Kidney (tissue), 13 donors: ENCODE measurements at regions not wholly inside any gene's neighbourhood (a gene's known extent, or its start where the extent isn't known, plus 50 kb on each side); places are given as distances from the start of the nearest gene placed in this dataset.

Experiments
- DNase-seq, 5 donors: peaks; one replicate each; pipeline ENCODE4 v3.0.0-alpha.2; 2013 to 2020
- FAIRE-seq: peaks from 2 replicates; lab custom pipeline; 2012; peaks lifted over from hg19 to GRCh38; lab: Jason Lieb, UNC
- H3K27ac ChIP-seq, 2 donors: one replicate each; pipeline ENCODE4 v1.7.0; 2013; ENCODE audit warnings: low read depth in 2 of 2, low read length in 2 of 2, inconsistent platforms in 1 of 2
- H3K27me3 ChIP-seq: one replicate; pipeline ENCODE4 v1.7.1; 2013; ENCODE audit warnings: low read length, inconsistent platforms; ENCODE audit not compliant: control insufficient read depth, insufficient read depth
- H3K36me3 ChIP-seq, 3 donors: one replicate each; pipeline versions ENCODE4 v1.7.0 to v1.7.1; 2013; ENCODE audit warnings: low read length in 3 of 3, control low read depth in 1 of 3, inconsistent platforms in 1 of 3; ENCODE audit not compliant: insufficient read depth in 3 of 3, control insufficient read depth in 2 of 3
- H3K4me1 ChIP-seq, 3 donors: one replicate each; pipeline versions ENCODE4 v1.7.0 to v1.7.1; 2013; ENCODE audit warnings: low read length in 3 of 3, inconsistent platforms in 1 of 3, low read depth in 1 of 3; ENCODE audit not compliant: control insufficient read depth in 2 of 3, insufficient read depth in 2 of 3
- H3K4me3 ChIP-seq, 3 donors: one replicate each; pipeline versions ENCODE4 v1.7.0 to v1.8.1; 2013; ENCODE audit warnings: low read length in 3 of 3, control low read depth in 1 of 3, inconsistent platforms in 1 of 3
- H3K9ac ChIP-seq, 3 donors: one replicate each; pipeline versions ENCODE4 v1.7.0 to v1.7.1; 2013; ENCODE audit warnings: low read length in 3 of 3, control low read depth in 1 of 3, inconsistent platforms in 1 of 3
- H3K9me3 ChIP-seq, 3 donors: one replicate each; pipeline versions ENCODE4 v1.7.0 to v1.7.1; 2013; ENCODE audit warnings: low read length in 3 of 3, control low read depth in 1 of 3, inconsistent platforms in 1 of 3; ENCODE audit not compliant: control insufficient read depth in 2 of 3, insufficient read depth in 1 of 3
- intact Hi-C: fragments of 100-400 bp; cut with DNase I; formaldehyde crosslinking; loops from one replicate; pipeline ENCODE4 v1.11.1; 2022
- TF ChIP-seq, protein P1 (sequence below): IDR thresholded peaks from 3 replicates; pipeline ENCODE4 v1.5.1; 2012; ENCODE audit warnings: mild to moderate bottlenecking, moderate library complexity, borderline replicate concordance; ENCODE audit not compliant: insufficient read depth; ENCODE audit errors: extremely low read depth
- donor health status: control.
- donor health status: control.
- donor health status: control.
- donor health status: control.
- donor health status: control.
- donor health status: DM: yes; HTN: yes; CAD: no.
- donor health status: Normal renal cell carcinoma (clear cell type).

GRCh38 chr6:138648127-138648526 lies 125.4 kb upstream of the CCDC28A start:
- no peaks in the 10 kb centered on the region for H3K9me3 ChIP-seq
- DNase-seq (no peak), FAIRE-seq (no peak)
- no peak overlapping the region for H3K27ac ChIP-seq
- intact Hi-C loops, result no loop called here
- no peak overlapping the region for H3K9ac ChIP-seq
- no peaks in the 10 kb centered on the region for H3K36me3 ChIP-seq
- H3K4me1 ChIP-seq, result no peaks in the 10 kb centered on the region
- TF ChIP-seq, protein P1, sequence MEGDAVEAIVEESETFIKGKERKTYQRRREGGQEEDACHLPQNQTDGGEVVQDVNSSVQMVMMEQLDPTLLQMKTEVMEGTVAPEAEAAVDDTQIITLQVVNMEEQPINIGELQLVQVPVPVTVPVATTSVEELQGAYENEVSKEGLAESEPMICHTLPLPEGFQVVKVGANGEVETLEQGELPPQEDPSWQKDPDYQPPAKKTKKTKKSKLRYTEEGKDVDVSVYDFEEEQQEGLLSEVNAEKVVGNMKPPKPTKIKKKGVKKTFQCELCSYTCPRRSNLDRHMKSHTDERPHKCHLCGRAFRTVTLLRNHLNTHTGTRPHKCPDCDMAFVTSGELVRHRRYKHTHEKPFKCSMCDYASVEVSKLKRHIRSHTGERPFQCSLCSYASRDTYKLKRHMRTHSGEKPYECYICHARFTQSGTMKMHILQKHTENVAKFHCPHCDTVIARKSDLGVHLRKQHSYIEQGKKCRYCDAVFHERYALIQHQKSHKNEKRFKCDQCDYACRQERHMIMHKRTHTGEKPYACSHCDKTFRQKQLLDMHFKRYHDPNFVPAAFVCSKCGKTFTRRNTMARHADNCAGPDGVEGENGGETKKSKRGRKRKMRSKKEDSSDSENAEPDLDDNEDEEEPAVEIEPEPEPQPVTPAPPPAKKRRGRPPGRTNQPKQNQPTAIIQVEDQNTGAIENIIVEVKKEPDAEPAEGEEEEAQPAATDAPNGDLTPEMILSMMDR, result no peak
- no peak overlapping the region for H3K4me3 ChIP-seq
- no peaks in the 10 kb centered on the region for H3K27me3 ChIP-seq

DNA sequence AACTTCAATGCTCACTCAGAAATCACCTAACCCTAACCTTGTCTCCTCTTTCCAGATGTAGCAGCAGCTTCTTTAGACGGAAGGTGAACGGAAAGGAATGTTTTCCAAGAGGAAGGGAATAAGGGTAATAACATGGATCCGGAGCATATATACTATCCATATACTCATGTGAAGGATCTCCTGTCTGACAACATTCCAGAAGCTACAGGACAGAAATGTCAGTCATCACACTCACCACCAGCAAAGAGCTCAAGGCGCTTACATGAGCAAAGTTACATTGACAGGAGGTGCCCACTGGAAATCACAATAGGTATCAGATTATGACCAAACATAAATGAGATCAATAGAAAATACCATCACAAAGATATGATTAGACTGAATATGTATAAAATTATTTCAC lies 122.1 kb upstream of the CCDC28A start:
- intact Hi-C loops, result no loop called here
- FAIRE-seq, result no peak
- no peaks in the 10 kb centered on the region for H3K27me3 ChIP-seq
- H3K4me1 ChIP-seq, result no peaks in the 10 kb centered on the region
- TF ChIP-seq, protein P1, result no peak
- H3K27ac ChIP-seq, result no peak overlapping the region
- H3K36me3 ChIP-seq, result no peaks in the 10 kb centered on the region
- H3K9ac ChIP-seq, result no peak overlapping the region
- H3K9me3 ChIP-seq, result peaks cover 0 to 2% (median 0%) of the 10 kb centered on the region in 3 donors
- H3K4me3 ChIP-seq, result no peak overlapping the region
- DNase-seq, result no peak

DNA sequence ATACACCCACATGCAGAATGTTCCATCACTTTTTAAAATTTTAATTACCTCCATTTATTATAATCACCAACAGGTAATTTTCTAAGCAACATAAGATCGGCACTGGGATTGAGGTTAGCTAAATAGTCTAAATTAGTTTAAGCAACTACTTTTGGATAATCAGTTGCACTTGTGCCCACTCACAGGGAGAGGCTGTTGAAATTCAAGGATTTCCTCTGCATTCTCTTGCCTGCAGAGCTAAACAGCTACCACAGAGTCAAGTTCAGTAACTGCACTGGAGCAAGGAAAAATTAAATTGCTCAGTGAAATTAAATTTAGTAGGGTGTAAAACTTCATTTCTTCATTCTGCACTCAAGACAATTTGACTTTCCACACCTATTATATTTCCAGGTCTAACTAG lies 120.7 kb upstream of the CCDC28A start:
- no peaks in the 10 kb centered on the region for H3K4me1 ChIP-seq
- no peaks in the 10 kb centered on the region for H3K27me3 ChIP-seq
- no peak overlapping the region for H3K9ac ChIP-seq
- DNase-seq (no peak), FAIRE-seq (no peak)
- H3K27ac ChIP-seq, result no peak overlapping the region
- H3K36me3 ChIP-seq, result no peaks in the 10 kb centered on the region
- intact Hi-C loops, result no loop called here
- peaks cover 0 to 2% (median 0%) of the 10 kb centered on the region in 3 donors for H3K9me3 ChIP-seq
- no peak overlapping the region for H3K4me3 ChIP-seq
- TF ChIP-seq, protein P1, result no peak

- FAIRE-seq (no peak), DNase-seq (no peak)
- Histone ChIP-seq H3K9ac (no peak overlapping the region), H3K27ac (no peak overlapping the region), H3K36me3 (no peaks in the 10 kb centered on the region), H3K9me3 (peaks cover 0 to 2% (median 0%) of the 10 kb centered on the region in 3 donors), H3K27me3 (no peaks in the 10 kb centered on the region), H3K4me1 (no peaks in the 10 kb centered on the region), H3K4me3 (no peak overlapping the region)
- intact Hi-C loops, result no loop called here
- TF ChIP-seq, protein P1, result no peak
Observed at GRCh38 chr6:138653435-138653834, 120.1 kb upstream of the CCDC28A start.
